Tibial nerve (tissue), 4 donors: ENCODE measurements at regions not wholly inside any gene's neighbourhood (a gene's known extent, or its start where the extent isn't known, plus 50 kb on each side); places are given as distances from the start of the nearest gene placed in this dataset.

Source experiments
- DNase-seq, 2 donors: peaks; one replicate each; pipeline ENCODE4 v3.0.0-alpha.2; 2019; ENCODE audit warnings: low spot score in 2 of 2
- H3K27ac ChIP-seq, 4 donors: fragments of 200-600 bp; sonication (generic) in 3 of 4; one replicate each; pipeline ENCODE4 v1.5.1; 2017 to 2019; ENCODE audit warnings: mild to moderate bottlenecking in 1 of 4
- H3K27me3 ChIP-seq, 2 donors: fragments of 200-600 bp; sonication (generic) in 1 of 2; one replicate each; pipeline versions ENCODE4 v1.5.1 to v1.6.0; 2017 to 2019
- H3K36me3 ChIP-seq, 3 donors: fragments of 200-600 bp; sonication (generic); one replicate each; pipeline ENCODE4 v1.5.1; 2018 to 2019
- H3K4me1 ChIP-seq, 4 donors: fragments of 200-600 bp; sonication (generic) in 3 of 4; one replicate each; pipeline ENCODE4 v1.5.1; 2017 to 2019
- H3K4me3 ChIP-seq, 4 donors: fragments of 200-600 bp; sonication (generic) in 3 of 4; one replicate each; pipeline ENCODE4 v1.5.1; 2017 to 2019; ENCODE audit warnings: mild to moderate bottlenecking in 1 of 4, moderate library complexity in 1 of 4
- H3K9me3 ChIP-seq, 4 donors: fragments of 200-600 bp; sonication (generic) in 3 of 4; one replicate each; pipeline ENCODE4 v1.5.1; 2017 to 2019
- EP300 ChIP-seq, 2 donors: sonication (generic); formaldehyde crosslinking; IDR thresholded peaks; one replicate each; pipeline ENCODE4 v1.6.1; 2017; ENCODE audit warnings: antibody characterized with exemption in 2 of 2, mild to moderate bottlenecking in 1 of 2
- POLR2A ChIP-seq, 2 donors: fragments of 450-650 bp; IDR thresholded peaks; one replicate each; pipeline ENCODE4 v1.6.1; 2017; ENCODE audit warnings: antibody characterized with exemption in 2 of 2, mild to moderate bottlenecking in 2 of 2, moderate library complexity in 2 of 2
- WGBS, 2 donors: methylation state at CpG; one replicate each; pipeline ENCODE4 v1.1.5; 2018; 5-methylcytosine and 5-hydroxymethylcytosine counted together
- TF ChIP-seq, protein P1 (sequence below), 5 experiments: fragments of 200-600 bp in 3 of 5; fragments of 450-650 bp in 2 of 5; sonication (generic) in 3 of 5; IDR thresholded peaks; one replicate each; pipeline ENCODE4 v1.5.1; 2016 to 2019; ENCODE audit warnings: antibody characterized with exemption in 5 of 5, mild to moderate bottlenecking in 3 of 5, moderate library complexity in 2 of 5

DNA sequence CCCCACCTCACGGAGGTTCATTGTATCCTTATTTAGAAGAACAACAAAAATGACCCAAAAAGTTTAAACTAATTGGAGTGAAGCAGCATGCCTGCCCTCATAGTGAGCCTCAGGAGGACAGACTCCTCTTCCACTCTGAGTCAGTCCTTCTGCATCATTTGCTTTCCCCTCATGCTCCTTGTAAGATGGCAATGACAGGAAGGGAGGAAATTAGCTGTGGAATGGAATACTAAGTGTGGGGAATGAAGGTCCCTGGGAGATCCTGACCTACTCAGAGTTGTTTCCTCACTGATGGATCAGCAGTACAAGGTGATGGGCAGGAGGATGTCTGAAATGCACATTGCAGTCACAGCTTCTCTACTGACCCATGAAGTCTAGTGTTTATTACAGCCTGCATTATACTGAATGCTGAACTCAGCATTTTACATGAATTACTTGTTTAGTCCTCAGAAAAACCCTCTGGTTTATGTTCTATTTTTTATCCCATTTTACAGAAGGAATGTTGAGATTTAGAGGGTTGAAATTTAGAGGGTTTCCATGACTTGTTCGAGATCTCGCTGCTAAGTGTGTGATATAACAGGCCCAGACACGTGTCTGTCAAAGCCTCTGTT lies 212.0 kb upstream of the PCSK2 start:
- H3K27ac ChIP-seq = no peak overlapping the region
- no peak for DNase-seq
- no peaks in the 10 kb centered on the region for H3K9me3 ChIP-seq
- no peaks in the 10 kb centered on the region for H3K36me3 ChIP-seq
- no peaks in the 10 kb centered on the region for H3K27me3 ChIP-seq
- WGBS, 2 donors = 74 to 78% methylated on average over 4 of the region's 4 CpGs
- TF ChIP-seq, protein P1, sequence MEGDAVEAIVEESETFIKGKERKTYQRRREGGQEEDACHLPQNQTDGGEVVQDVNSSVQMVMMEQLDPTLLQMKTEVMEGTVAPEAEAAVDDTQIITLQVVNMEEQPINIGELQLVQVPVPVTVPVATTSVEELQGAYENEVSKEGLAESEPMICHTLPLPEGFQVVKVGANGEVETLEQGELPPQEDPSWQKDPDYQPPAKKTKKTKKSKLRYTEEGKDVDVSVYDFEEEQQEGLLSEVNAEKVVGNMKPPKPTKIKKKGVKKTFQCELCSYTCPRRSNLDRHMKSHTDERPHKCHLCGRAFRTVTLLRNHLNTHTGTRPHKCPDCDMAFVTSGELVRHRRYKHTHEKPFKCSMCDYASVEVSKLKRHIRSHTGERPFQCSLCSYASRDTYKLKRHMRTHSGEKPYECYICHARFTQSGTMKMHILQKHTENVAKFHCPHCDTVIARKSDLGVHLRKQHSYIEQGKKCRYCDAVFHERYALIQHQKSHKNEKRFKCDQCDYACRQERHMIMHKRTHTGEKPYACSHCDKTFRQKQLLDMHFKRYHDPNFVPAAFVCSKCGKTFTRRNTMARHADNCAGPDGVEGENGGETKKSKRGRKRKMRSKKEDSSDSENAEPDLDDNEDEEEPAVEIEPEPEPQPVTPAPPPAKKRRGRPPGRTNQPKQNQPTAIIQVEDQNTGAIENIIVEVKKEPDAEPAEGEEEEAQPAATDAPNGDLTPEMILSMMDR (IDR thresholded peaks at IDR 0.05) = no peak
- TF ChIP-seq EP300 (IDR thresholded peaks at IDR 0.05) (no peak), POLR2A (IDR thresholded peaks at IDR 0.05) (no peak)
- H3K4me1 ChIP-seq = no peaks in the 10 kb centered on the region
- no peak overlapping the region for H3K4me3 ChIP-seq

DNA sequence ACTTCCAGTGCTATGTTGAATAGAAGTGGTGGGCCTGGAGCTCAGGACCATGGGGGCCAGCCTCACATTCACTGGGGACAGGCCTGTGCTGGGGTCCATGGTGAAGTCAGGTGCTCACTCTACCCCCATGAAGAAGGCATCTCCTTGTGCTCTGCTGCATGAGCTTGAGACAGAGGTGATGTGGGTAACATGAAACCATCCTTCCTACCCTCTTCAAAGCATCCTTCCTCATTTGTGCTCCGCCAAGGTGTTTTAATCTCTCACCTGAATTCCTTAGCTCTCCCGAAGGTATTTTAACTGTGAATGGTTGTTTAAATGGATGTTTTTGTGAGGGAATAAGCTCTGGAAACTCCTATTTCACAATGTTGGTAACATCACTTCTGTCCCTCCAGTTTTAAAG lies 209.6 kb upstream of the PCSK2 start:
- 75 to 79% methylated on average over 2 of the region's 2 CpGs for WGBS, 2 donors
- Histone ChIP-seq H3K4me1 (no peaks in the 10 kb centered on the region), H3K27me3 (no peaks in the 10 kb centered on the region), H3K9me3 (no peaks in the 10 kb centered on the region), H3K27ac (no peak overlapping the region), H3K36me3 (no peaks in the 10 kb centered on the region), H3K4me3 (no peak overlapping the region)
- DNase-seq = no peak
- TF ChIP-seq POLR2A (IDR thresholded peaks at IDR 0.05) (no peak), EP300 (IDR thresholded peaks at IDR 0.05) (no peak)
- TF ChIP-seq, protein P1 (IDR thresholded peaks at IDR 0.05) = no peak

DNA sequence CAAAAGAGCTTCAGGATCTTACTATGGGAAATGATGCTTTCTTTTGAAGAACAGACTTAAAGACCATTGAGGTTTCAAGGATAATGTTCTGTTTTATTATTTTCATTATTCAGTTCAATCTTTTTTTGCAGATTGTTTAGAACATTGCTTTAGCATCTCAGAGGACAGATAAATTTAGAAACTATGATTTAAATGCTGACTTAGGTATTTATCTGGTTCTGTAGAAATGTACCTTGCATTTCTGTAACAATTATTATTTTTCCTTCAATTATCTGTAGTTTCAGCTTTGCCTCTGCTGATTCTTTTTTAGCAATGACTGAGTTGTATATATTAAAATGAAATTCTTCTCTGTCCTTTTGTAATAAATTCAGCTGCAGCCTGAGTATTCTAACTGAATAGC lies 205.4 kb upstream of the PCSK2 start:
- Histone ChIP-seq H3K4me1 (no peaks in the 10 kb centered on the region), H3K9me3 (peaks cover 0 to 3% (median 0%) of the 10 kb centered on the region in 4 donors), H3K4me3 (no peak overlapping the region), H3K27ac (no peak overlapping the region), H3K27me3 (no peaks in the 10 kb centered on the region), H3K36me3 (no peaks in the 10 kb centered on the region)
- TF ChIP-seq, protein P1 (IDR thresholded peaks at IDR 0.05) = no peak
- TF ChIP-seq POLR2A (IDR thresholded peaks at IDR 0.05) = no peak
- no peak for TF ChIP-seq EP300 (IDR thresholded peaks at IDR 0.05)
- DNase-seq = no peak

DNA sequence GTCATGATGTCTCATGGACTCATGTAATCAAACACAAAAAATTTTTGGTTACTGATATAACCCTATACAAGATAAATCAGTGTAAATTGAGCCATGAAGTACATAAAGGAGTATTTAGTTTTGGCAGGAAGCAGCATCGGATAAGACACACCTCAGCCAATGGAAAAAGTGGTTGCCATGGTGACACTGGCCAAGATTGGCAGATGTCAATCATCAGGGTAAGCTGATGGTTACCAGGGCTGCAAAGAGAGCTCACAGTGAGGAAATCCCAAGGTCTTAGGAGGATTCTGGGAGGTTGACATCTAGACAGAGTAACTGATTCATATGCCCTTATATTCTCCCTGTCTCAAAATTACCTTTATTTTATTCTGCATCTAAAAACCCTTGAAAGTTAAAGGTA lies 203.8 kb upstream of the PCSK2 start:
- Histone ChIP-seq H3K36me3 (no peaks in the 10 kb centered on the region), H3K27ac (no peak overlapping the region), H3K4me1 (no peaks in the 10 kb centered on the region), H3K9me3 (peaks cover 0 to 12% (median 0%) of the 10 kb centered on the region in 4 donors), H3K4me3 (no peak overlapping the region), H3K27me3 (no peaks in the 10 kb centered on the region)
- TF ChIP-seq EP300 (IDR thresholded peaks at IDR 0.05) = no peak
- TF ChIP-seq POLR2A (IDR thresholded peaks at IDR 0.05) = no peak
- TF ChIP-seq, protein P1 (IDR thresholded peaks at IDR 0.05) = no peak
- WGBS, 2 donors = 65 to 75% methylated on average over 1 of the region's 1 CpG
- DNase-seq = no peak

DNA sequence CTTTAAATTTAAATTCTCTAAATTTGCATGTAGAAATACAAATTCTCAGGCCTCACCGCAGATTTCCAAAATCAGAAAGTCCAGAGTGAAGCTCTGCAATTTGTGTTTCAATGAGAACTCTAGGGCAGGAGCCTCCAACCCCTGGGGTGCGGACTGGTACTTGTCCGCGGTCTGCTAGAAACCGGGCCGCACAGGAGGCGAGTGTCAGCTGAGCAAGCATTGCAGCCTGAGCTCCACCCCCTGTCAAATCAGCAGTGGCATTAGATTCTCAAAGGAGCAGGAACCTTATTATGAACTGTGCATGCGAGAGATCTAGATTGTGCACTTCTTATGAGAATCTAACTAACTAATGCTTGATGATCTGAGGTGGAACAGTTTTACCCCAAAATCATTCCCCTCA lies 203.0 kb upstream of the PCSK2 start:
- Histone ChIP-seq H3K4me3 (no peak overlapping the region), H3K4me1 (no peaks in the 10 kb centered on the region), H3K27ac (no peak overlapping the region), H3K9me3 (peaks cover 0 to 12% (median 0%) of the 10 kb centered on the region in 4 donors), H3K36me3 (no peaks in the 10 kb centered on the region), H3K27me3 (no peaks in the 10 kb centered on the region)
- 13 to 34% methylated on average over 8 of the region's 8 CpGs for WGBS, 2 donors
- DNase-seq = no peak
- TF ChIP-seq, protein P1 (IDR thresholded peaks at IDR 0.05) = no peak
- no peak for TF ChIP-seq EP300 (IDR thresholded peaks at IDR 0.05)
- no peak for TF ChIP-seq POLR2A (IDR thresholded peaks at IDR 0.05)
